Mesothelial cell of epicardium (in vitro differentiated cells): ENCODE measurements at regions not wholly inside any gene's neighbourhood (a gene's known extent, or its start where the extent isn't known, plus 50 kb on each side); places are given as distances from the start of the nearest gene placed in this dataset.
A peak's percentile ranks its signal among the peaks of the same experiment; 100 is the strongest.

Experiments
- DNase-seq, 2 experiments: peaks; one replicate each; pipeline ENCODE4 v3.0.0; 2021; ENCODE audit warnings: low spot score in 2 of 2; ENCODE audit not compliant: unreplicated experiment in 2 of 2
- H3K27ac Mint-ChIP-seq: 2 replicates; pipeline ENCODE4 v1.8.0; 2021; ENCODE audit warnings: mixed read lengths
- H3K27me3 Mint-ChIP-seq: 2 replicates; pipeline ENCODE4 v1.8.0; 2021; ENCODE audit warnings: low read depth, mixed read lengths
- H3K36me3 Mint-ChIP-seq: 2 replicates; pipeline ENCODE4 v1.8.0; 2021; ENCODE audit warnings: mixed read lengths
- H3K4me1 Mint-ChIP-seq: 2 replicates; pipeline ENCODE4 v1.8.0; 2021; ENCODE audit warnings: mixed read lengths
- H3K4me3 Mint-ChIP-seq: 2 replicates; pipeline ENCODE4 v1.8.0; 2021; ENCODE audit warnings: mild to moderate bottlenecking, moderate library complexity, mixed read lengths
- H3K9me3 Mint-ChIP-seq: 2 replicates; pipeline ENCODE4 v1.8.0; 2021; ENCODE audit warnings: mixed read lengths
- CTCF ChIP-seq: fragments of 200-600 bp; sonication (generic); IDR thresholded peaks from one replicate; pipeline ENCODE4 v1.5.0; 2021; ENCODE audit warnings: antibody characterized with exemption; ENCODE audit not compliant: unreplicated experiment

GRCh38 chr11:128207861-128208321, 379.5 kb downstream of the ETS1 start:
- Mint-ChIP-seq H3K9me3 (peaks cover 31% of the 10 kb centered on the region), H3K27me3 (no peaks in the 10 kb centered on the region), H3K4me1 (peaks cover 31% of the 10 kb centered on the region), H3K27ac (no peak overlapping the region), H3K4me3 (no peak overlapping the region), H3K36me3 (no peaks in the 10 kb centered on the region)
- TF ChIP-seq CTCF = no peak
- no peak for DNase-seq

GRCh38 chr11:128206461-128206860, 380.9 kb downstream of the ETS1 start:
- Mint-ChIP-seq H3K4me1 (peaks cover 31% of the 10 kb centered on the region), H3K27ac (no peak overlapping the region), H3K4me3 (no peak overlapping the region), H3K9me3 (peaks cover 22% of the 10 kb centered on the region), H3K27me3 (no peaks in the 10 kb centered on the region), H3K36me3 (no peaks in the 10 kb centered on the region)
- no peak for DNase-seq
- TF ChIP-seq CTCF = no peak

GRCh38 chr11:128205796-128206195, 381.6 kb downstream of the ETS1 start:
- H3K27me3 Mint-ChIP-seq = no peaks in the 10 kb centered on the region
- H3K27ac Mint-ChIP-seq = no peak overlapping the region
- DNase-seq = no peak
- H3K4me3 Mint-ChIP-seq = no peak overlapping the region
- peaks cover 22% of the 10 kb centered on the region for H3K9me3 Mint-ChIP-seq
- TF ChIP-seq CTCF = no peak
- no peaks in the 10 kb centered on the region for H3K36me3 Mint-ChIP-seq
- peaks cover 25% of the 10 kb centered on the region for H3K4me1 Mint-ChIP-seq

- peak; percentile 62 for TF ChIP-seq CTCF
- peaks cover 17% of the 10 kb centered on the region for H3K4me1 Mint-ChIP-seq
- peaks cover 22% of the 10 kb centered on the region for H3K9me3 Mint-ChIP-seq
- no peaks in the 10 kb centered on the region for H3K36me3 Mint-ChIP-seq
- no peak for DNase-seq
- no peak overlapping the region for H3K4me3 Mint-ChIP-seq
- no peak overlapping the region for H3K27ac Mint-ChIP-seq
- H3K27me3 Mint-ChIP-seq = no peaks in the 10 kb centered on the region
Observed at GRCh38 chr11:128204898-128205297, 382.5 kb downstream of the ETS1 start.

GRCh38 chr11:128201801-128202200, 385.6 kb downstream of the ETS1 start:
- Mint-ChIP-seq H3K4me1 (no peaks in the 10 kb centered on the region), H3K4me3 (no peak overlapping the region), H3K9me3 (peaks cover 16% of the 10 kb centered on the region), H3K27me3 (no peaks in the 10 kb centered on the region), H3K27ac (no peak overlapping the region), H3K36me3 (no peaks in the 10 kb centered on the region)
- no peak for TF ChIP-seq CTCF
- DNase-seq = no peak

GRCh38 chr11:128201009-128201408, 386.3 kb downstream of the ETS1 start:
- no peaks in the 10 kb centered on the region for H3K27me3 Mint-ChIP-seq
- DNase-seq = no peak
- H3K36me3 Mint-ChIP-seq = no peaks in the 10 kb centered on the region
- TF ChIP-seq CTCF = no peak
- no peak overlapping the region for H3K27ac Mint-ChIP-seq
- no peak overlapping the region for H3K4me3 Mint-ChIP-seq
- peaks cover 9% of the 10 kb centered on the region for H3K9me3 Mint-ChIP-seq
- peaks cover 4% of the 10 kb centered on the region for H3K4me1 Mint-ChIP-seq
